ENCODE measurements at regions not wholly inside any gene's neighbourhood (a gene's known extent, or its start where the extent isn't known, plus 50 kb on each side); places are given as distances from the start of the nearest gene placed in this dataset.

- TF ChIP-seq HDAC2 (IDR thresholded peaks at IDR 0.05; ENCODE audit: borderline replicate concordance in 1 of 2, low read depth in 2 of 2, low read length in 2 of 2), result no peak
- no peak for TF ChIP-seq SP2 (IDR thresholded peaks at IDR 0.05; ENCODE audit: low read length)
- no peak for TF ChIP-seq POLR2AphosphoS5 (IDR thresholded peaks at IDR 0.05; ENCODE audit: low read depth, low read length)
- no peak for TF ChIP-seq KDM1A (IDR thresholded peaks at IDR 0.05; ENCODE audit: borderline replicate concordance, low read length)
- TF ChIP-seq RAD21 (IDR thresholded peaks at IDR 0.05 in 1 of 2, conservative IDR thresholded peaks at IDR 0.05 in 1 of 2; ENCODE audit: low read depth in 2 of 2, low read length in 2 of 2), result no peak
- no peak for TF ChIP-seq SP4 (IDR thresholded peaks at IDR 0.05; ENCODE audit: low read length)
- no peak for TF ChIP-seq RFX5 (IDR thresholded peaks at IDR 0.05; ENCODE audit: borderline replicate concordance, low read depth, low read length)
Measured at GRCh38 chr5:74311961-74312360, 328.6 kb downstream of the ENC1 start (continued).
